CD4-positive, alpha-beta T cell treated with Interleukin-10 for 1 hour (primary cell): ENCODE measurements at regions not wholly inside any gene's neighbourhood (a gene's known extent, or its start where the extent isn't known, plus 50 kb on each side); places are given as distances from the start of the nearest gene placed in this dataset.

ENCODE experiments used
- DNase-seq: peaks from one replicate; pipeline ENCODE4 v3.0.0-alpha.2; 2020

DNA sequence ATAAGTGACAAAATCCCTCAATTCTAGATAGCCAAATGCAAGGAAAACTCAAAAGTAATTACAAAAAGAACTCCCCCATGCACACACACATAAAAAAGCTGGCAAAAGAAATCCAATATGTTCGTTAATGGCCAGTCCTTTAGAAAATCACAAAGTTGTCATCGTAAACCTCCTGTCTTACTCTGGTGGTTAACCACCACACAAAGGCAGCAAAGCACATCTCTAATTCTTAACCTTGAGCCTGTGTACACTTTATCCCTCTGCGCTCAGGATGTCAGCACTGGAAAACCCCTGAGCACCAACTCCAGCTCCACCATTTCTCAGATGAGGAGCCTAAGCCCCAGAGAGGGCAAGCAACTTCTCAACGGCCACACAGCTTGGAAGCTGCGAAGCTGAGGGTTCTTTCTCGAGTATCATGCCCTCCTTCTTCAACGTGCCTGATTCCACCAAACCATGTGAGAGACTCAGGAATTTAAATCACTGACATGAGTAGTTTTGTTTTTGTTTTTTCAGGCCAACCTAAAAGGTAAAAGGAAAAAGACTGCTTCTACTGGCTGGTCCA, 72.5 kb downstream of the C16orf95 start:
- DNase-seq: no peak

DNA sequence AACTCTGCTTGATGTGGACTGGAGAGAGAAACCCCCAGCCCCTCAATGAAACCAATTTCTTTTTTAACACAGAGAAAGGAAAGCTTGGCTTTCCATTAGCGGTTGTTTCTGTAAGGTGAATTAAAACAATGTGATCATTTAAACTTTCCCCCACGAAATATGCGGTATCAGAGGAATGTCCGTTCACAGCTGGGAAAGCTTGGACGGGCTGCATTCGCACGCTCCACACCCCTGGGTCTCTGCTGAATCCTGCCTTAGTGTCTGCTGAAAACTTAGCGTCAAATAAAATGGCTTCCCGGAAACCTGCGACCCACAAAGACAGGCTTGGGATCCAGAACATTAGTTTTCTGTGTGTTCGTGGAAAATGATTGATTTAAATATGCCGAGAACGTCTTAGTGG, 71.7 kb downstream of the C16orf95 start:
- no peak for DNase-seq

DNA sequence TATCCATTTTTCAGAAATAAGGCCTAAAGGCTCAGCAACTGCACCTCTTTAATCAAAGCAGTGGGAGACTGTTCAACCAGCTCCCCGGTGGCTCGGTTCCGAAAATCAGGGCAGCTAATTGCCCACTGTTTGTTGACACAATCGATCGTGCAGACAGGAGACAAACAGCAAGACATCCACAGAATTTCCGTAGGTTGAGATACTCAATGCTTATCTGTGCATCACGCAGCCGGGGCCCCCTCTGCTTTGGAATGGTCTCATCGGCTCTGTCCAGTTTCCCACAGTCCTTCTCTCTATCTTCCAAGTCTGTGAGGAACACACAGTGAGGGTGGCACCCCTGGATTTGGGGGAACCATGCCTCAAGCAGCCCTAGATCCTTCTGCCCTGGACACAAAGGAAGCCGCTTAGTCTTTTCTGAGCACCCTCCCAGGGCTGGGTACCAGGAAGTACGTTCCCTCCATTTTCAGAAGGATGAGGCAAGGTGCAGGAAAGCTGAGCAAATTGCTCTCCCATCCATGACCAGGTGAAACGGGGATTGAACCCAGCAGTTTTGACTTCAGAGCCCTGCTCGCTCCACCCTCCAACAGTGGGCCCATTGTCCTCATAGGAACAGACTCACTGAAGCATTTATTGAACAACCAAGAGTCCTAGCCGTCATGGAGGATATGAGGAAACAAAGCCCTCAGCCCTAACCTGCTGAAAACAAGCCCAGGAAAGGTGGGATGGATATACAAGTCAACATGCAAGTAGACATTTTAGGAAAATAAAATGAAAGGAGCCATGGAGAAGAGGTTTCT, 70.7 kb downstream of the C16orf95 start:
- DNase-seq: no peak

DNA sequence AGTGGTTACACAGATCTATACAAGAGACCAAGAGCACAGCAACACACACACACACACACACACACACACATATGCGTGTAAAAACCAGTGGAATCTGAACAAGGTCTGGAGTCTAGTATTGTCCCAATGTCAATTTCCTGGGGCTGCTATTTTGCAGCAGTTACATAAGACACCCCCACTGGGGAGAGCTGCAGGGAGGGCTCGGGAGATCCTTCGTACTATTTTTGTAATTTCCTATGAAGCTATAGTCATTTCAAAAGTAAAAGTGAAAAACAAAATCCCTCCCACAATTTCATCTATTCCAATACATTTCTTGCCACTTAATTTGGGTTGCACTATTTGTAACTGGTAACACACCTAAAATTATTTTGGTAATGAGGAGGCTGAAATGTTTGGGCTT, 68.5 kb downstream of the C16orf95 start:
- DNase-seq: no peak

DNA sequence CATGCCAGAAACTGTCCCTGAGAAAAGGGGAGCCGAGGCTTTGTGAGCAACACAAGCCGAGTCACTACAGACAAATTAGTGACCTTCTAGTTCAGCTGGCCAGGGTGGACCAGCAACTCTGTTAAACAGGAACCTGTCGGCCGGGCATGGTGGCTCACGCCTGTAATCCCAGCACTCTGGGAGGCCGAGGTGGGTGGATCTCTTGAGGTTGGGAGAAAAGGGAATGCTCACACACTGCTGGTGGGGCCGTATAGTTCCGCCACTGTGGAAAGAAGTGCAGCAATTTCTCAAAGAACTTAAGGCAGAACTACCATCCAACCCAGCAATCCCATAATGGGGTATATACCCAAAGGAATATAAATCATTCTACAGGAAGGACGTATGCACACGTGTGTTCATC, 67.8 kb downstream of the C16orf95 start:
- no peak for DNase-seq

DNA sequence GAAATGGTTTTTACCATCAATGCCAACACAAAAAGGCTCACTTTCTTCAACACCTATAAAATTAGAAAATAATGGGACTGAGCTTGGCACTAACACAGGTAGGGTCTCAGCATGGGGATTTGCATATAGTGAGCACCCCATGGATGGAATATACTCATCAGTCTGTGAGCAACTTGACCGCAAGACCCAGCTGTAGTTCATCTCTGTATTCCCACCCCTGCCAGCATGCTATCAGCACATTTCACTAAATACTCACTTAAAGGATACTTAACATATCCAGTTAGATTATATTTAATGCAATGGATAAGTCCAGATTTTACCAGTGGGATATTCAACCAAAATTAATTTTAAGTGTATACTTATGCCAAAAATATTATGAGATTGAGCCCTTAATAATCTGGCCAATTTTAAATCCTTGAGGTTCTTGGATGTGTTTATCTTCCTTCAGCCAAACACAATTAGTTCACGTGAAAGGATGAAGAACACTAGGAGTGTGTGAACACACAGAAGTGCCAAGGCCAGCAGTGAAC, 66.7 kb downstream of the C16orf95 start:
- no peak for DNase-seq

DNA sequence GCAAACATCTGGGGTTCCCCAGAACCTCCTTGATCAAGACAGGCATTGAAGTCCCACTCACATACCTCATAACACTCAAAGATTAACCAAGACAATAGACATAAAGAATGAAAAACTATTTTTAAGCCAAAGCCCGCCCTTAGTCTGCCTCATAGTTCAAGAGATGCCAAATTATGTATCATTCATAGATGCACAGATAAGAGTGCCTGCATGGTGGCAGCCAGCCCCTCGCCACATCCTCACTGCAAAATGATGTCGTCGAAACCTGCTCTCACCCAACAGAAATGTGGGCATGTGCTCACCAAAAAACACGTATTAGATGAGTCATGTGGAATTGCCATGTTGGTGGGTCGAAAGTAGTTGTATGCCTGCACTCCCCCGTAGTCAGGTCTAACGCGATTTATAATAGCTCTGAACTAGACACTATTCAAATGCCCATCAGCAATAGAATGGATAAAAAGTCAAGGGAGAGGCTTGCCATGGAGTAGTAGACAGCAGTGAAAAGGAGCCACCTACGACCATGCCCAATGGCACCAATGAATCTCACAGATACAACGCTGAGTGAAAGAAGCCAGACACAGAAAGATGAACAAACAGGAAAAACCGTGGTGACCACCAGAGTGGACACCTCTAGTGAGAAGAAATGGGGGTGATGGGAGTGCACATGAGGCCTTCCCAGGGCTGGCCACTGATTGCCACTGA, 64.8 kb downstream of the C16orf95 start:
- DNase-seq: no peak
